Activated naive CD4-positive, alpha-beta T cell treated with anti-CD3 and anti-CD28 coated beads for 36 hours (primary cell): ENCODE measurements at regions not wholly inside any gene's neighbourhood (a gene's known extent, or its start where the extent isn't known, plus 50 kb on each side); places are given as distances from the start of the nearest gene placed in this dataset.

Experiments used
- CTCF ChIA-PET: fragments of 350-600 bp; sonication (Branson Sonifier 250); formaldehyde crosslinking; loops from one replicate; lab custom pipeline; 2021; ENCODE audit warnings: antibody characterized with exemption; lab: Charles Lee
- DNase-seq: peaks from one replicate; pipeline ENCODE4 v3.0.0-alpha.2; 2020
- H3K27ac Mint-ChIP-seq: one replicate; pipeline ENCODE4 v1.8.0; 2021; ENCODE audit warnings: mild to moderate bottlenecking, mixed read lengths
- H3K27me3 Mint-ChIP-seq: one replicate; pipeline ENCODE4 v1.8.0; 2021; ENCODE audit warnings: low read depth, mixed read lengths
- H3K36me3 Mint-ChIP-seq: one replicate; pipeline ENCODE4 v1.8.0; 2021; ENCODE audit warnings: low read depth, mixed read lengths
- H3K4me1 Mint-ChIP-seq: one replicate; pipeline ENCODE4 v1.8.0; 2021; ENCODE audit warnings: low read depth, mixed read lengths
- H3K4me3 Mint-ChIP-seq: one replicate; pipeline ENCODE4 v1.8.0; 2021; ENCODE audit warnings: mild to moderate bottlenecking, moderate library complexity, mixed read lengths
- H3K9me3 Mint-ChIP-seq: one replicate; pipeline ENCODE4 v1.8.0; 2021; ENCODE audit warnings: mixed read lengths
- intact Hi-C: fragments of 100-400 bp; cut with micrococcal nuclease; formaldehyde crosslinking; loops from one replicate; pipeline ENCODE4 v1.15.1; 2023

GRCh38 chr2:51344886-51345285, 313.0 kb upstream of the NRXN1 start:
- no peak for DNase-seq
- Mint-ChIP-seq H3K27ac (no peak overlapping the region), H3K27me3 (no peaks in the 10 kb centered on the region), H3K4me3 (no peak overlapping the region), H3K9me3 (no peaks in the 10 kb centered on the region), H3K36me3 (no peaks in the 10 kb centered on the region), H3K4me1 (no peaks in the 10 kb centered on the region)
- intact Hi-C loops: no loop called here
- CTCF ChIA-PET: no interaction called here

GRCh38 chr2:51335087-51336058, 303.4 kb upstream of the NRXN1 start:
- intact Hi-C loops: no loop called here
- no peak overlapping the region for H3K27ac Mint-ChIP-seq
- DNase-seq: no peak
- H3K27me3 Mint-ChIP-seq: no peaks in the 10 kb centered on the region
- no peak overlapping the region for H3K4me3 Mint-ChIP-seq
- H3K9me3 Mint-ChIP-seq: no peaks in the 10 kb centered on the region
- no peaks in the 10 kb centered on the region for H3K4me1 Mint-ChIP-seq
- no peaks in the 10 kb centered on the region for H3K36me3 Mint-ChIP-seq
- CTCF ChIA-PET: no interaction called here

- intact Hi-C loops: no loop called here
- Mint-ChIP-seq H3K36me3 (no peaks in the 10 kb centered on the region), H3K4me3 (no peak overlapping the region), H3K27me3 (no peaks in the 10 kb centered on the region), H3K27ac (no peak overlapping the region), H3K9me3 (peaks cover 5% of the 10 kb centered on the region), H3K4me1 (no peaks in the 10 kb centered on the region)
- no peak for DNase-seq
- CTCF ChIA-PET: no interaction called here
Measured at GRCh38 chr2:51329512-51329911, 297.6 kb upstream of the NRXN1 start.

- CTCF ChIA-PET: interaction anchor here (0.6 kb wide), 1 partner anchor 114 kb away, joined by 3 read pairs; no protein-coding TSS in a partner anchor
- no peak for DNase-seq
- intact Hi-C loops: no loop called here
- H3K27me3 Mint-ChIP-seq: no peaks in the 10 kb centered on the region
- H3K36me3 Mint-ChIP-seq: no peaks in the 10 kb centered on the region
- no peaks in the 10 kb centered on the region for H3K4me1 Mint-ChIP-seq
- H3K4me3 Mint-ChIP-seq: no peak overlapping the region
- no peak overlapping the region for H3K27ac Mint-ChIP-seq
- H3K9me3 Mint-ChIP-seq: peaks cover 10% of the 10 kb centered on the region
Measured at GRCh38 chr2:51324051-51324450, 292.1 kb upstream of the NRXN1 start.

- Mint-ChIP-seq H3K27ac (no peak overlapping the region), H3K36me3 (no peaks in the 10 kb centered on the region), H3K9me3 (peaks cover 14% of the 10 kb centered on the region), H3K27me3 (no peaks in the 10 kb centered on the region), H3K4me3 (no peak overlapping the region), H3K4me1 (no peaks in the 10 kb centered on the region)
- no peak for DNase-seq
- CTCF ChIA-PET: no interaction called here
- intact Hi-C loops: no loop called here
Measured at GRCh38 chr2:51322613-51323012, 290.7 kb upstream of the NRXN1 start.

- intact Hi-C loops: no loop called here
Measured at GRCh38 chr2:51304311-51304710, 272.4 kb upstream of the NRXN1 start.

GRCh38 chr2:51301381-51301780, 269.4 kb upstream of the NRXN1 start:
- Mint-ChIP-seq H3K9me3 (peaks cover 6% of the 10 kb centered on the region), H3K36me3 (no peaks in the 10 kb centered on the region), H3K27me3 (no peaks in the 10 kb centered on the region), H3K4me1 (no peaks in the 10 kb centered on the region), H3K4me3 (no peak overlapping the region), H3K27ac (no peak overlapping the region)
- DNase-seq: no peak
- CTCF ChIA-PET: no interaction called here
- intact Hi-C loops: no loop called here

More at GRCh38 chr2:51304311-51304710, 272.4 kb upstream of the NRXN1 start:
- DNase-seq: no peak
- Mint-ChIP-seq H3K36me3 (no peaks in the 10 kb centered on the region), H3K4me1 (no peaks in the 10 kb centered on the region), H3K9me3 (peaks cover 6% of the 10 kb centered on the region), H3K4me3 (no peak overlapping the region), H3K27ac (no peak overlapping the region), H3K27me3 (no peaks in the 10 kb centered on the region)
- CTCF ChIA-PET: no interaction called here

GRCh38 chr2:51299370-51299769, 267.4 kb upstream of the NRXN1 start:
- Mint-ChIP-seq H3K4me3 (no peak overlapping the region), H3K36me3 (no peaks in the 10 kb centered on the region), H3K27me3 (no peaks in the 10 kb centered on the region), H3K4me1 (no peaks in the 10 kb centered on the region), H3K27ac (no peak overlapping the region), H3K9me3 (peaks cover 5% of the 10 kb centered on the region)
- CTCF ChIA-PET: no interaction called here
- DNase-seq: no peak
- intact Hi-C loops: no loop called here

GRCh38 chr2:51297488-51297887, 265.6 kb upstream of the NRXN1 start:
- CTCF ChIA-PET: no interaction called here
- Mint-ChIP-seq H3K27me3 (no peaks in the 10 kb centered on the region), H3K27ac (no peak overlapping the region), H3K9me3 (peaks cover 4% of the 10 kb centered on the region), H3K36me3 (no peaks in the 10 kb centered on the region), H3K4me1 (no peaks in the 10 kb centered on the region), H3K4me3 (no peak overlapping the region)
- DNase-seq: no peak
- intact Hi-C loops: no loop called here

GRCh38 chr2:51293566-51294200, 261.8 kb upstream of the NRXN1 start:
- Mint-ChIP-seq H3K36me3 (no peaks in the 10 kb centered on the region), H3K9me3 (peaks cover 7% of the 10 kb centered on the region), H3K27me3 (no peaks in the 10 kb centered on the region), H3K4me3 (no peak overlapping the region), H3K27ac (no peak overlapping the region), H3K4me1 (no peaks in the 10 kb centered on the region)
- CTCF ChIA-PET: no interaction called here
- intact Hi-C loops: no loop called here
- DNase-seq: no peak

- peaks cover 7% of the 10 kb centered on the region for H3K9me3 Mint-ChIP-seq
- CTCF ChIA-PET: no interaction called here
- H3K4me1 Mint-ChIP-seq: no peaks in the 10 kb centered on the region
- no peaks in the 10 kb centered on the region for H3K36me3 Mint-ChIP-seq
- no peak overlapping the region for H3K27ac Mint-ChIP-seq
- no peak for DNase-seq
- no peak overlapping the region for H3K4me3 Mint-ChIP-seq
- intact Hi-C loops: no loop called here
- no peaks in the 10 kb centered on the region for H3K27me3 Mint-ChIP-seq
Measured at GRCh38 chr2:51291762-51292551, 260.0 kb upstream of the NRXN1 start.

GRCh38 chr2:51290725-51291124, 258.8 kb upstream of the NRXN1 start:
- H3K27me3 Mint-ChIP-seq: no peaks in the 10 kb centered on the region
- CTCF ChIA-PET: no interaction called here

More at GRCh38 chr2:51290725-51291124, 258.8 kb upstream of the NRXN1 start:
- DNase-seq: no peak
- no peaks in the 10 kb centered on the region for H3K4me1 Mint-ChIP-seq
- no peaks in the 10 kb centered on the region for H3K36me3 Mint-ChIP-seq
- intact Hi-C loops: no loop called here
- H3K27ac Mint-ChIP-seq: no peak overlapping the region
- peaks cover 11% of the 10 kb centered on the region for H3K9me3 Mint-ChIP-seq
- H3K4me3 Mint-ChIP-seq: no peak overlapping the region
